K562 (cell line): ENCODE measurements at regions not wholly inside any gene's neighbourhood (a gene's known extent, or its start where the extent isn't known, plus 50 kb on each side); places are given as distances from the start of the nearest gene placed in this dataset.
A peak's percentile ranks its signal among the peaks of the same experiment; 100 is the strongest.

ENCODE experiments used
- ARNT ChIP-seq, 2 experiments: fragments of 450-650 bp; IDR thresholded peaks; 2 replicates each; pipeline ENCODE4 v1.6.1; 2016; ENCODE audit warnings: mild to moderate bottlenecking in 1 of 2
- CBFA2T3 ChIP-seq: fragments of 450-650 bp; IDR thresholded peaks from 2 replicates; pipeline ENCODE4 v1.6.1; 2017
- CHD2 ChIP-seq: IDR thresholded peaks from 2 replicates; pipeline ENCODE4 v1.6.1; 2011; ENCODE audit warnings: low read depth, low read length
- E2F3 ChIP-seq: fragments of 250-450 bp; sonication (Bioruptor Pico); IDR thresholded peaks from 2 replicates; pipeline ENCODE4 v1.4.0; 2020; ENCODE audit warnings: mild to moderate bottlenecking
- ELF4 ChIP-seq: fragments of 450-650 bp; formaldehyde crosslinking; IDR thresholded peaks from 2 replicates; pipeline ENCODE4 v1.4.0; 2022; ENCODE audit warnings: missing genetic modification characterization
- KAT7 ChIP-seq: sonication (generic); formaldehyde crosslinking; IDR thresholded peaks from 2 replicates; pipeline ENCODE4 v1.8.0; 2022; ENCODE audit warnings: missing genetic modification reagents, mild to moderate bottlenecking, borderline replicate concordance
- KLF10 ChIP-seq: fragments of 250-450 bp; sonication (Bioruptor Pico); IDR thresholded peaks from 2 replicates; pipeline ENCODE4 v1.6.1; 2021; ENCODE audit warnings: matching md5 sums
- MCM7 ChIP-seq, 2 experiments: fragments of 450-650 bp; IDR thresholded peaks; 2 replicates each; pipeline ENCODE4 v1.6.1; 2016 to 2018
- MTA1 ChIP-seq: fragments of 450-650 bp; IDR thresholded peaks from 2 replicates; pipeline ENCODE4 v1.6.1; 2017; ENCODE audit warnings: borderline replicate concordance
- NFIC ChIP-seq: fragments of 450-650 bp; IDR thresholded peaks from 2 replicates; pipeline ENCODE4 v1.6.1; 2017; ENCODE audit warnings: mild to moderate bottlenecking, inconsistent platforms
- PTBP1 ChIP-seq: fragments of 200-400 bp; formaldehyde crosslinking; IDR thresholded peaks from 2 replicates; pipeline ENCODE4 v1.6.1; 2017; ENCODE audit warnings: low read depth, low read length
- PURB ChIP-seq: sonication (generic); formaldehyde crosslinking; IDR thresholded peaks from 2 replicates; pipeline ENCODE4 v1.9.0; 2021; ENCODE audit warnings: low read depth, mild to moderate bottlenecking, missing genetic modification reagents
- SMARCA4 ChIP-seq: fragments of 450-650 bp; IDR thresholded peaks from 2 replicates; pipeline ENCODE4 v1.6.1; 2016
- SRF ChIP-seq, 2 experiments: fragments of 250-450, 450-650 bp in 1 of 2; sonication (Bioruptor Pico) in 1 of 2; sonication (generic) in 1 of 2; formaldehyde crosslinking; IDR thresholded peaks; 2 replicates each; pipeline versions ENCODE4 v1.5.0 to v1.5.1; 2020 to 2022; ENCODE audit warnings: mild to moderate bottlenecking in 1 of 2, missing genetic modification reagents in 1 of 2
- THAP7 ChIP-seq: fragments of 250-450 bp; sonication (Bioruptor Pico); IDR thresholded peaks from 2 replicates; pipeline ENCODE4 v1.5.0; 2021
- ZFP1 ChIP-seq: fragments of 450-650 bp; formaldehyde crosslinking; IDR thresholded peaks from 2 replicates; pipeline ENCODE4 v1.4.0; 2020; ENCODE audit warnings: mild to moderate bottlenecking, mixed read lengths
- ZNF740 ChIP-seq, 3 experiments: fragments of 200-800 bp in 1 of 3; sonication (Bioruptor generic) in 1 of 3; sonication (generic) in 1 of 3; formaldehyde crosslinking in 1 of 3; IDR thresholded peaks; 2 replicates each; pipeline versions ENCODE4 v1.6.1 to v1.8.0; 2016 to 2022; ENCODE audit warnings: mild to moderate bottlenecking in 2 of 3, missing compliant biosample characterization in 2 of 3, missing genetic modification characterization in 2 of 3, missing genetic modification reagents in 1 of 3
- ZNF766 ChIP-seq: fragments of 200-800 bp; sonication (Bioruptor generic); conservative IDR thresholded peaks from 2 replicates; pipeline ENCODE4 v1.6.1; 2016; ENCODE audit warnings: missing genetic modification characterization, missing compliant biosample characterization
- TF ChIP-seq, protein P1 (sequence below): IDR thresholded peaks from 2 replicates; pipeline ENCODE4 v1.6.1; 2011; ENCODE audit warnings: borderline replicate concordance, low read depth, mild to moderate bottlenecking, moderate library complexity, low read length; ENCODE audit not compliant: insufficient read depth, poor library complexity, severe bottlenecking
- TF ChIP-seq, protein P2 (sequence below): fragments of 450-650 bp; IDR thresholded peaks from 2 replicates; pipeline ENCODE4 v1.6.1; 2018; ENCODE audit warnings: mild to moderate bottlenecking, low read depth; ENCODE audit not compliant: partially characterized antibody
- TF ChIP-seq, protein P3 (sequence below), 3 experiments: IDR thresholded peaks in 2 of 3; conservative IDR thresholded peaks in 1 of 3; 2 replicates each; pipeline ENCODE4 v1.5.1; 2011 to 2012; ENCODE audit warnings: low read length in 3 of 3, mild to moderate bottlenecking in 3 of 3, control low read depth in 2 of 3, improper control_type of control experiment in 1 of 3, inconsistent platforms in 1 of 3, low read depth in 1 of 3, mixed read lengths in 1 of 3, moderate library complexity in 1 of 3; ENCODE audit not compliant: insufficient read depth in 2 of 3
- TF ChIP-seq, protein P4 (sequence below): fragments of 450-650 bp; IDR thresholded peaks from 2 replicates; pipeline ENCODE4 v1.6.1; 2014; ENCODE audit warnings: low read depth, mild to moderate bottlenecking, moderate library complexity, borderline replicate concordance

- TF ChIP-seq SMARCA4 (peak; percentile 58; the same call in 1 of the 2 replicates), ELF4 (CRISPR knock-in tag) (no peak), MCM7 (IDR thresholded peaks at IDR 0.05) (no peak), ZFP1 (CRISPR knock-in tag) (no peak), MTA1 (no peak), CHD2 (no peak), KLF10 (CRISPR knock-in tag) (no peak), NFIC (no peak; the same call in 1 of the 2 replicates), PURB (no peak), PTBP1 (no peak), ARNT (IDR thresholded peaks at IDR 0.05) (no peak), E2F3 (no peak), SRF (CRISPR knock-in tag; IDR thresholded peaks at IDR 0.05) (no peak), ZNF740 (CRISPR knock-in tag; IDR thresholded peaks at IDR 0.05) (no peak), ZNF740 (tag; IDR thresholded peaks at IDR 0.05) (no peak), THAP7 (CRISPR knock-in tag) (no peak), ZNF766 (no peak), KAT7 (CRISPR knock-in tag) (no peak), CBFA2T3 (peak; percentile 84)
- TF ChIP-seq, protein P1, sequence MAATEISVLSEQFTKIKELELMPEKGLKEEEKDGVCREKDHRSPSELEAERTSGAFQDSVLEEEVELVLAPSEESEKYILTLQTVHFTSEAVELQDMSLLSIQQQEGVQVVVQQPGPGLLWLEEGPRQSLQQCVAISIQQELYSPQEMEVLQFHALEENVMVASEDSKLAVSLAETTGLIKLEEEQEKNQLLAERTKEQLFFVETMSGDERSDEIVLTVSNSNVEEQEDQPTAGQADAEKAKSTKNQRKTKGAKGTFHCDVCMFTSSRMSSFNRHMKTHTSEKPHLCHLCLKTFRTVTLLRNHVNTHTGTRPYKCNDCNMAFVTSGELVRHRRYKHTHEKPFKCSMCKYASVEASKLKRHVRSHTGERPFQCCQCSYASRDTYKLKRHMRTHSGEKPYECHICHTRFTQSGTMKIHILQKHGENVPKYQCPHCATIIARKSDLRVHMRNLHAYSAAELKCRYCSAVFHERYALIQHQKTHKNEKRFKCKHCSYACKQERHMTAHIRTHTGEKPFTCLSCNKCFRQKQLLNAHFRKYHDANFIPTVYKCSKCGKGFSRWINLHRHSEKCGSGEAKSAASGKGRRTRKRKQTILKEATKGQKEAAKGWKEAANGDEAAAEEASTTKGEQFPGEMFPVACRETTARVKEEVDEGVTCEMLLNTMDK, result no peak
- TF ChIP-seq, protein P2, sequence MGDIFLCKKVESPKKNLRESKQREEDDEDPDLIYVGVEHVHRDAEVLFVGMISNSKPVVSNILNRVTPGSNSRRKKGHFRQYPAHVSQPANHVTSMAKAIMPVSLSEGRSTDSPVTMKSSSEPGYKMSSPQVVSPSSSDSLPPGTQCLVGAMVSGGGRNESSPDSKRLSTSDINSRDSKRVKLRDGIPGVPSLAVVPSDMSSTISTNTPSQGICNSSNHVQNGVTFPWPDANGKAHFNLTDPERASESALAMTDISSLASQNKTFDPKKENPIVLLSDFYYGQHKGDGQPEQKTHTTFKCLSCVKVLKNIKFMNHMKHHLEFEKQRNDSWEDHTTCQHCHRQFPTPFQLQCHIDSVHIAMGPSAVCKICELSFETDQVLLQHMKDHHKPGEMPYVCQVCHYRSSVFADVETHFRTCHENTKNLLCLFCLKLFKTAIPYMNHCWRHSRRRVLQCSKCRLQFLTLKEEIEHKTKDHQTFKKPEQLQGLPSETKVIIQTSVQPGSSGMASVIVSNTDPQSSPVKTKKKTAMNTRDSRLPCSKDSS, result no peak
- TF ChIP-seq, protein P3, sequence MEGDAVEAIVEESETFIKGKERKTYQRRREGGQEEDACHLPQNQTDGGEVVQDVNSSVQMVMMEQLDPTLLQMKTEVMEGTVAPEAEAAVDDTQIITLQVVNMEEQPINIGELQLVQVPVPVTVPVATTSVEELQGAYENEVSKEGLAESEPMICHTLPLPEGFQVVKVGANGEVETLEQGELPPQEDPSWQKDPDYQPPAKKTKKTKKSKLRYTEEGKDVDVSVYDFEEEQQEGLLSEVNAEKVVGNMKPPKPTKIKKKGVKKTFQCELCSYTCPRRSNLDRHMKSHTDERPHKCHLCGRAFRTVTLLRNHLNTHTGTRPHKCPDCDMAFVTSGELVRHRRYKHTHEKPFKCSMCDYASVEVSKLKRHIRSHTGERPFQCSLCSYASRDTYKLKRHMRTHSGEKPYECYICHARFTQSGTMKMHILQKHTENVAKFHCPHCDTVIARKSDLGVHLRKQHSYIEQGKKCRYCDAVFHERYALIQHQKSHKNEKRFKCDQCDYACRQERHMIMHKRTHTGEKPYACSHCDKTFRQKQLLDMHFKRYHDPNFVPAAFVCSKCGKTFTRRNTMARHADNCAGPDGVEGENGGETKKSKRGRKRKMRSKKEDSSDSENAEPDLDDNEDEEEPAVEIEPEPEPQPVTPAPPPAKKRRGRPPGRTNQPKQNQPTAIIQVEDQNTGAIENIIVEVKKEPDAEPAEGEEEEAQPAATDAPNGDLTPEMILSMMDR (IDR thresholded peaks at IDR 0.05 in 2 of 3, conservative IDR thresholded peaks at IDR 0.05 in 1 of 3; ENCODE audit: insufficient read depth in 2 of 3, low read depth in 1 of 3, low read length in 3 of 3), result no peak
- TF ChIP-seq, protein P4, sequence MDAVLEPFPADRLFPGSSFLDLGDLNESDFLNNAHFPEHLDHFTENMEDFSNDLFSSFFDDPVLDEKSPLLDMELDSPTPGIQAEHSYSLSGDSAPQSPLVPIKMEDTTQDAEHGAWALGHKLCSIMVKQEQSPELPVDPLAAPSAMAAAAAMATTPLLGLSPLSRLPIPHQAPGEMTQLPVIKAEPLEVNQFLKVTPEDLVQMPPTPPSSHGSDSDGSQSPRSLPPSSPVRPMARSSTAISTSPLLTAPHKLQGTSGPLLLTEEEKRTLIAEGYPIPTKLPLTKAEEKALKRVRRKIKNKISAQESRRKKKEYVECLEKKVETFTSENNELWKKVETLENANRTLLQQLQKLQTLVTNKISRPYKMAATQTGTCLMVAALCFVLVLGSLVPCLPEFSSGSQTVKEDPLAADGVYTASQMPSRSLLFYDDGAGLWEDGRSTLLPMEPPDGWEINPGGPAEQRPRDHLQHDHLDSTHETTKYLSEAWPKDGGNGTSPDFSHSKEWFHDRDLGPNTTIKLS, result no peak
Measured at GRCh38 chr2:216292886-216293301, 79.4 kb downstream of the MARCHF4 start (continued).
